H9 (cell line): ENCODE measurements at regions not wholly inside any gene's neighbourhood (a gene's known extent, or its start where the extent isn't known, plus 50 kb on each side); places are given as distances from the start of the nearest gene placed in this dataset.

Source experiments
- DNase-seq: peaks from one replicate; pipeline ENCODE4 v3.0.0-alpha.2; 2017
- H2AFZ ChIP-seq: one replicate; pipeline ENCODE4 v1.6.1; 2013; ENCODE audit warnings: mild to moderate bottlenecking, low read length, control low read depth, moderate library complexity
- H2AK5ac ChIP-seq: 2 replicates; pipeline ENCODE4 v1.6.1; 2013; ENCODE audit warnings: low read length, control low read depth, mixed read lengths; ENCODE audit not compliant: insufficient read length
- H2BK120ac ChIP-seq: one replicate; pipeline ENCODE4 v1.6.1; 2013; ENCODE audit warnings: low read depth, mild to moderate bottlenecking, low read length, control low read depth, inconsistent platforms; ENCODE audit not compliant: poor library complexity, severe bottlenecking
- H2BK12ac ChIP-seq: 2 replicates; pipeline ENCODE4 v1.6.1; 2013; ENCODE audit warnings: low read length, control low read depth, mixed read lengths, low read depth; ENCODE audit not compliant: insufficient read length
- H2BK15ac ChIP-seq: 2 replicates; pipeline ENCODE4 v1.6.1; 2013; ENCODE audit warnings: low read depth, low read length, control low read depth
- H2BK20ac ChIP-seq: one replicate; pipeline ENCODE4 v1.6.1; 2013; ENCODE audit warnings: low read depth, mild to moderate bottlenecking, low read length, control low read depth, inconsistent platforms; ENCODE audit not compliant: poor library complexity, severe bottlenecking
- H2BK5ac ChIP-seq: 2 replicates; pipeline ENCODE4 v1.6.1; 2013; ENCODE audit warnings: low read length, control low read depth, mixed read lengths; ENCODE audit not compliant: insufficient read length
- H3K14ac ChIP-seq: 2 replicates; pipeline ENCODE4 v1.6.1; 2013; ENCODE audit warnings: low read length, control low read depth; ENCODE audit not compliant: insufficient read depth
- H3K18ac ChIP-seq: 2 replicates; pipeline ENCODE4 v1.6.1; 2013; ENCODE audit warnings: low read depth, mild to moderate bottlenecking, mixed read lengths, low read length, control low read depth; ENCODE audit not compliant: insufficient read length
- H3K23ac ChIP-seq: 2 replicates; pipeline ENCODE4 v1.6.1; 2013; ENCODE audit warnings: low read length, control low read depth, mixed read lengths, low read depth; ENCODE audit not compliant: insufficient read length
- H3K23me2 ChIP-seq: 2 replicates; pipeline ENCODE4 v1.6.1; 2013; ENCODE audit warnings: low read depth, mild to moderate bottlenecking, mixed read lengths, low read length, control low read depth; ENCODE audit not compliant: insufficient read length, poor library complexity, severe bottlenecking
- H3K27ac ChIP-seq: 2 replicates; pipeline ENCODE4 v1.5.1; 2013; ENCODE audit warnings: low read length, control low read depth, mixed read lengths, low read depth; ENCODE audit not compliant: insufficient read length
- H3K27me3 ChIP-seq: 2 replicates; pipeline ENCODE4 v1.6.1; 2013; ENCODE audit warnings: low read length, control low read depth, inconsistent platforms; ENCODE audit not compliant: insufficient read depth
- H3K4ac ChIP-seq: 2 replicates; pipeline ENCODE4 v1.6.1; 2013; ENCODE audit warnings: low read depth, mild to moderate bottlenecking, control low read depth, inconsistent platforms, low read length, moderate library complexity
- H3K4me1 ChIP-seq: 2 replicates; pipeline ENCODE4 v1.6.1; 2013; ENCODE audit warnings: low read length, control low read depth, inconsistent platforms; ENCODE audit not compliant: insufficient read depth
- H3K4me2 ChIP-seq: 2 replicates; pipeline ENCODE4 v1.6.1; 2013; ENCODE audit warnings: low read length, control low read depth, mixed read lengths; ENCODE audit not compliant: insufficient read length, insufficient read depth
- H3K56ac ChIP-seq: 2 replicates; pipeline ENCODE4 v1.6.1; 2013; ENCODE audit warnings: low read depth, mild to moderate bottlenecking, mixed read lengths, low read length, control low read depth; ENCODE audit not compliant: insufficient read length
- H3K79me1 ChIP-seq: 2 replicates; pipeline ENCODE4 v1.6.1; 2013; ENCODE audit warnings: low read depth, mild to moderate bottlenecking, moderate library complexity, low read length, control low read depth, inconsistent platforms; ENCODE audit not compliant: insufficient read depth, poor library complexity, severe bottlenecking
- H3K79me2 ChIP-seq: 2 replicates; pipeline ENCODE4 v1.6.1; 2013; ENCODE audit warnings: low read length, control low read depth, inconsistent platforms; ENCODE audit not compliant: insufficient read depth
- H3K9ac ChIP-seq: 2 replicates; pipeline ENCODE4 v1.6.1; 2013; ENCODE audit warnings: low read length, control low read depth, mixed read lengths; ENCODE audit not compliant: insufficient read length; ENCODE audit errors: extremely low read depth
- H3K9me3 ChIP-seq: one replicate; pipeline ENCODE4 v1.6.1; 2013; ENCODE audit warnings: low read depth, low read length, inconsistent platforms; ENCODE audit not compliant: control insufficient read depth
- H3T11ph ChIP-seq: one replicate; pipeline ENCODE4 v1.6.1; 2013; ENCODE audit warnings: mild to moderate bottlenecking, low read length, control low read depth, inconsistent platforms
- H4K20me1 ChIP-seq: one replicate; pipeline ENCODE4 v1.6.1; 2013; ENCODE audit not compliant: control insufficient read depth, insufficient read length, insufficient read depth
- H4K5ac ChIP-seq: 2 replicates; pipeline ENCODE4 v1.6.1; 2013; ENCODE audit warnings: low read depth, mild to moderate bottlenecking, mixed read lengths, low read length, control low read depth; ENCODE audit not compliant: insufficient read length
- H4K8ac ChIP-seq: replicated peaks from 2 replicates; pipeline ENCODE4 v1.6.1; 2013; ENCODE audit warnings: low read length, control low read depth, mixed read lengths, low read depth; ENCODE audit not compliant: insufficient read length
- H4K91ac ChIP-seq: 2 replicates; pipeline ENCODE4 v1.6.1; 2013; ENCODE audit warnings: low read depth, mild to moderate bottlenecking, moderate library complexity, mixed read lengths, low read length, control low read depth; ENCODE audit not compliant: insufficient read length
- H3K27ac Mint-ChIP-seq, 3 experiments: 2 replicates in 2 of 3; 3 replicates in 1 of 3; pipeline ENCODE4 v1.8.0; 2020 to 2021; ENCODE audit warnings: mixed read lengths in 3 of 3, mild to moderate bottlenecking in 1 of 3, moderate library complexity in 1 of 3
- H3K27me3 Mint-ChIP-seq: 2 replicates; pipeline ENCODE4 v1.8.0; 2021; ENCODE audit warnings: low read depth, mild to moderate bottlenecking, moderate library complexity, mixed read lengths
- H3K36me3 Mint-ChIP-seq, 3 experiments: 2 replicates in 2 of 3; 3 replicates in 1 of 3; pipeline ENCODE4 v1.8.0; 2020 to 2021; ENCODE audit warnings: low read depth in 3 of 3, mixed read lengths in 3 of 3; ENCODE audit not compliant: insufficient read depth in 1 of 3
- H3K4me1 Mint-ChIP-seq, 2 experiments: 2 replicates each; pipeline ENCODE4 v1.8.0; 2020; ENCODE audit warnings: mixed read lengths in 2 of 2
- H3K4me3 Mint-ChIP-seq, 2 experiments: 2 replicates in 1 of 2; 3 replicates in 1 of 2; pipeline ENCODE4 v1.8.0; 2020 to 2021; ENCODE audit warnings: mild to moderate bottlenecking in 2 of 2, mixed read lengths in 2 of 2, moderate library complexity in 1 of 2
- H3K9me3 Mint-ChIP-seq, 2 experiments: 2 replicates in 1 of 2; 3 replicates in 1 of 2; pipeline ENCODE4 v1.8.0; 2020; ENCODE audit warnings: mild to moderate bottlenecking in 2 of 2, mixed read lengths in 2 of 2, moderate library complexity in 1 of 2
- WGBS: extraction: QIAGEN DNeasy Blood & Tissue Kit; methylation state at CpG from one replicate; pipeline ENCODE4 v1.1.7; 2013; ENCODE audit warnings: missing lambda C conversion rate, low lambda C conversion rate, mixed read lengths; ENCODE audit not compliant: insufficient read length; ENCODE audit errors: extremely low coverage; 5-methylcytosine and 5-hydroxymethylcytosine counted together
- TF ChIP-seq, protein P1 (sequence below): fragments of 200-600 bp; sonication (generic); conservative IDR thresholded peaks from 3 replicates; pipeline ENCODE4 v1.8.0; 2021; ENCODE audit warnings: antibody characterized with exemption, mild to moderate bottlenecking

DNA sequence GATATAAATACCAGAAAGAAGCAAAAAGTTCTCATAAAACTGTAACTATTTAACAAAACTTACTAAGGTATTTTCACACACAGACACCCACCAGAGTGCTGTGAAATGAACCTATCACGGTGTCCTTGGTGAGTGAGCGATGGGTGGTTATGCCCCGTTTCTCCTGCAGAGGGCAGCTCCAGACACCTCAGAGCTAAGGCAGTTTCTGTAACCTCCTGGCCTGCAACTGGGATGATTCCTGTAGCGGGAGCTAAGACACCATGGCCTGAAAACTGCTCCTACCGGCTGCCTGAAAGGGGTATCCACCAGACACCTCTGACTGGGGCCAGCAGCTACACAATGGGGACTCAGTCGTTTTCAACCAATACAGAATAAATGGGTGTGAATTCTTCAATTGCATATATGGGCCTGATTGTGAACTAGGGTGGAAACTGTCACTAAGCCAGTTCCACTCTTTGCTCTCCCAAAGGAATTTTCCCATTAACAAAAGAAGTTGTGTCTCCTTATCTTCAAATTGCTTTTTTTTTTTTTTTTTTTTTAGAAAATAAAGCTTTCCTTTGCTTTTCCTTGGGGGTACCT, 2375.8 kb upstream of the TENM3 start:
- Histone ChIP-seq H2BK5ac (no peak overlapping the region), H4K5ac (no peak overlapping the region), H3K4ac (no peak overlapping the region), H3K9ac (no peak overlapping the region), H3K27me3 (no peaks in the 10 kb centered on the region), H3K79me1 (no peaks in the 10 kb centered on the region), H3K14ac (no peak overlapping the region), H2BK20ac (no peak overlapping the region), H4K8ac (no peak overlapping the region), H2AK5ac (no peak overlapping the region), H3K18ac (no peak overlapping the region), H3K23me2 (no peaks in the 10 kb centered on the region), H3T11ph (no peak overlapping the region), H3K4me1 (no peaks in the 10 kb centered on the region), H2BK120ac (no peak overlapping the region), H4K91ac (no peak overlapping the region), H2BK12ac (no peak overlapping the region), H3K4me2 (no peak overlapping the region), H4K20me1 (no peaks in the 10 kb centered on the region), H3K79me2 (no peaks in the 10 kb centered on the region), H3K27ac (no peak overlapping the region), H3K56ac (no peak overlapping the region), H3K9me3 (no peaks in the 10 kb centered on the region), H2BK15ac (no peak overlapping the region), H3K23ac (no peak overlapping the region), H2AFZ (no peak overlapping the region)
- no peaks in the 10 kb centered on the region for H3K36me3 Mint-ChIP-seq
- no peak overlapping the region for H3K27ac Mint-ChIP-seq
- TF ChIP-seq, protein P1, sequence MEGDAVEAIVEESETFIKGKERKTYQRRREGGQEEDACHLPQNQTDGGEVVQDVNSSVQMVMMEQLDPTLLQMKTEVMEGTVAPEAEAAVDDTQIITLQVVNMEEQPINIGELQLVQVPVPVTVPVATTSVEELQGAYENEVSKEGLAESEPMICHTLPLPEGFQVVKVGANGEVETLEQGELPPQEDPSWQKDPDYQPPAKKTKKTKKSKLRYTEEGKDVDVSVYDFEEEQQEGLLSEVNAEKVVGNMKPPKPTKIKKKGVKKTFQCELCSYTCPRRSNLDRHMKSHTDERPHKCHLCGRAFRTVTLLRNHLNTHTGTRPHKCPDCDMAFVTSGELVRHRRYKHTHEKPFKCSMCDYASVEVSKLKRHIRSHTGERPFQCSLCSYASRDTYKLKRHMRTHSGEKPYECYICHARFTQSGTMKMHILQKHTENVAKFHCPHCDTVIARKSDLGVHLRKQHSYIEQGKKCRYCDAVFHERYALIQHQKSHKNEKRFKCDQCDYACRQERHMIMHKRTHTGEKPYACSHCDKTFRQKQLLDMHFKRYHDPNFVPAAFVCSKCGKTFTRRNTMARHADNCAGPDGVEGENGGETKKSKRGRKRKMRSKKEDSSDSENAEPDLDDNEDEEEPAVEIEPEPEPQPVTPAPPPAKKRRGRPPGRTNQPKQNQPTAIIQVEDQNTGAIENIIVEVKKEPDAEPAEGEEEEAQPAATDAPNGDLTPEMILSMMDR, result peak; percentile 90
- H3K27me3 Mint-ChIP-seq, result no peaks in the 10 kb centered on the region
- no CpG with 5 or more reads among the region's 6 CpGs for WGBS
- no peak overlapping the region for H3K4me3 Mint-ChIP-seq
- H3K4me1 Mint-ChIP-seq, result no peaks in the 10 kb centered on the region
- DNase-seq, result peak; percentile 91
- no peaks in the 10 kb centered on the region; a peak in 1 of 5 replicates for H3K9me3 Mint-ChIP-seq
